ENCODE measurements at regions not wholly inside any gene's neighbourhood (a gene's known extent, or its start where the extent isn't known, plus 50 kb on each side); places are given as distances from the start of the nearest gene placed in this dataset.

DNA sequence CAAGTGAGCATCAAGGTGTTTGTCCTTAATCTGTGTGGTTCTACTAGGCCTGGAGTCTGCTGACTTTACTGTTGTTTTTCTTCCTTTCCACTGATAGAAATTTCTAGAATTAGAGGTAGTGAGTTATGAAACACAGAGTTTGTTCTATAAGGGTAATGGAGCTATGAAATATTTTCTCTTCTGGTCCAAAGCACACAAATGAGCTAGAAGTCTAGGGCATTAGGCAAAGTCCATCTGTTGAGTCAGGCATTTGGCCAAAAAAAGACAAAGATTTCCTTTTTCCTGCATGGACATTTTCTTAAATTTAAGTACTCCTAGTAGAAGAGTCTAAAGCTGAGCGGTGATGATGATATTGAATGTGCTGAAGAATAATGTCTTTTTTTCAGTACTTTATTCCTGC lies 174.3 kb upstream of the STXBP5 start:
- no peak overlapping the region for H3K9ac ChIP-seq (ENCODE audit: insufficient read depth, low read length)
- no peak overlapping the region for H3K4me3 ChIP-seq (replicated peaks in 1 of 4; ENCODE audit: control extremely low read depth in 1 of 4, insufficient read depth in 1 of 4, low read depth in 3 of 4, low read length in 4 of 4)
- no peaks in the 10 kb centered on the region for H3K4me1 ChIP-seq (ENCODE audit: control insufficient read depth, extremely low read depth, insufficient read depth, low read length)
- H3K36me3 ChIP-seq (ENCODE audit: control insufficient read depth, insufficient read depth, low read length): no peaks in the 10 kb centered on the region
- H2AFZ ChIP-seq (ENCODE audit: low read length): no peak overlapping the region
- no peak overlapping the region for H3K4me2 ChIP-seq (ENCODE audit: extremely low read depth, insufficient read depth, low read length)
- no peaks in the 10 kb centered on the region for H3K27me3 ChIP-seq (ENCODE audit: control insufficient read depth, insufficient read depth, low read length)
- H4K20me1 ChIP-seq (ENCODE audit: control insufficient read depth, extremely low read depth, insufficient read depth, low read length): no peaks in the 10 kb centered on the region
- H3K79me2 ChIP-seq (ENCODE audit: control insufficient read depth, insufficient read depth, low read length): no peaks in the 10 kb centered on the region
- no peaks in the 10 kb centered on the region for H3K9me3 ChIP-seq (ENCODE audit: control insufficient read depth, insufficient read depth, low read depth, low read length)
- DNase-seq (ENCODE audit: low read depth in 2 of 2): no peak
- TF ChIP-seq EZH2 (IDR thresholded peaks at IDR 0.05; ENCODE audit: low read length, missing control alignments): no peak
- no peak for TF ChIP-seq CTCF (conservative IDR thresholded peaks at IDR 0.05 in 1 of 2, IDR thresholded peaks at IDR 0.05 in 1 of 2; ENCODE audit: low read depth in 1 of 2, low read length in 2 of 2)
- H3K27ac ChIP-seq (ENCODE audit: insufficient read depth, low read length): no peak overlapping the region

- no peak overlapping the region for H3K4me2 ChIP-seq (ENCODE audit: extremely low read depth, insufficient read depth, low read length)
- H3K36me3 ChIP-seq (ENCODE audit: control insufficient read depth, insufficient read depth, low read length): no peaks in the 10 kb centered on the region
- no peak overlapping the region for H3K27ac ChIP-seq (ENCODE audit: insufficient read depth, low read length)
- TF ChIP-seq CTCF (conservative IDR thresholded peaks at IDR 0.05 in 1 of 2, IDR thresholded peaks at IDR 0.05 in 1 of 2; ENCODE audit: low read depth in 1 of 2, low read length in 2 of 2) (no peak), EZH2 (IDR thresholded peaks at IDR 0.05; ENCODE audit: low read length, missing control alignments) (no peak)
- H3K27me3 ChIP-seq (ENCODE audit: control insufficient read depth, insufficient read depth, low read length): no peaks in the 10 kb centered on the region
- no peak overlapping the region for H3K4me3 ChIP-seq (replicated peaks in 1 of 4; ENCODE audit: control extremely low read depth in 1 of 4, insufficient read depth in 1 of 4, low read depth in 3 of 4, low read length in 4 of 4)
- H3K9ac ChIP-seq (ENCODE audit: insufficient read depth, low read length): no peak overlapping the region
- no peaks in the 10 kb centered on the region for H4K20me1 ChIP-seq (ENCODE audit: control insufficient read depth, extremely low read depth, insufficient read depth, low read length)
- no peak for DNase-seq (ENCODE audit: low read depth in 2 of 2)
- H2AFZ ChIP-seq (ENCODE audit: low read length): no peak overlapping the region
- no peaks in the 10 kb centered on the region for H3K79me2 ChIP-seq (ENCODE audit: control insufficient read depth, insufficient read depth, low read length)
- no peaks in the 10 kb centered on the region for H3K9me3 ChIP-seq (ENCODE audit: control insufficient read depth, insufficient read depth, low read depth, low read length)
- no peaks in the 10 kb centered on the region for H3K4me1 ChIP-seq (ENCODE audit: control insufficient read depth, extremely low read depth, insufficient read depth, low read length)
These were observed 170.9 kb upstream of the STXBP5 start for GRCh38 chr6:147033267-147033666.

DNA sequence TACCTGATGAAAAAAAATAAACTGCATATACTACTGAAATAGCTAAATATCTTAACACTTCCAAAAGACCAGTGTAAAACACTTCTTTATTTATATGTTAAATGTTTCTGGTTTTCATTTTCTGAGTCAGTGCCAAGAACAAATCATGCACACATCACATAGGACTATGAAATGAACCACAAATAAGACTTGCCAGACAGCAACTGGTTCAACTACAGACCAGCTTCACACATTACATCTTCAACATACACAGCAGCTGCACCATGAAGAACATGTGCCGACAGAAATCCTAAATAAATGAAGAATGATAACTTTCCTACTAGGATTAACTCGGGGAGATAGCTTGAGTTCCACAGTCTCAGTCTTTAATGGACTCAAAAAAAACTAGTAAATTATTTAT lies 168.3 kb upstream of the STXBP5 start:
- TF ChIP-seq EZH2 (IDR thresholded peaks at IDR 0.05; ENCODE audit: low read length, missing control alignments): no peak
- peak in 1 of 2 donors; percentile 73 for DNase-seq (ENCODE audit: low read depth in 2 of 2)
- no peaks in the 10 kb centered on the region for H3K4me1 ChIP-seq (ENCODE audit: control insufficient read depth, extremely low read depth, insufficient read depth, low read length)

More for the DNA sequence above, 168.3 kb upstream of the STXBP5 start:
- H3K4me2 ChIP-seq (ENCODE audit: extremely low read depth, insufficient read depth, low read length): no peak overlapping the region
- H3K27ac ChIP-seq (ENCODE audit: insufficient read depth, low read length): no peak overlapping the region
- H3K27me3 ChIP-seq (ENCODE audit: control insufficient read depth, insufficient read depth, low read length): no peaks in the 10 kb centered on the region
- H4K20me1 ChIP-seq (ENCODE audit: control insufficient read depth, extremely low read depth, insufficient read depth, low read length): no peaks in the 10 kb centered on the region
- no peak overlapping the region for H3K4me3 ChIP-seq (replicated peaks in 1 of 4; ENCODE audit: control extremely low read depth in 1 of 4, insufficient read depth in 1 of 4, low read depth in 3 of 4, low read length in 4 of 4)
- no peak overlapping the region for H3K9ac ChIP-seq (ENCODE audit: insufficient read depth, low read length)
- H2AFZ ChIP-seq (ENCODE audit: low read length): no peak overlapping the region
- no peaks in the 10 kb centered on the region for H3K36me3 ChIP-seq (ENCODE audit: control insufficient read depth, insufficient read depth, low read length)
- H3K9me3 ChIP-seq (ENCODE audit: control insufficient read depth, insufficient read depth, low read depth, low read length): no peaks in the 10 kb centered on the region
- H3K79me2 ChIP-seq (ENCODE audit: control insufficient read depth, insufficient read depth, low read length): no peaks in the 10 kb centered on the region
